GM21717 (cell line): ENCODE measurements at regions not wholly inside any gene's neighbourhood (a gene's known extent, or its start where the extent isn't known, plus 50 kb on each side); places are given as distances from the start of the nearest gene placed in this dataset.

Experiments used
- ATAC-seq: cut with Tn5 transposase; IDR thresholded peaks from one replicate; pipeline ENCODE4 v1.9.1; 2021; ENCODE audit warnings: mild to moderate bottlenecking, moderate library complexity; ENCODE audit not compliant: unreplicated experiment

- ATAC-seq, result no peak
Observed at GRCh38 chr10:78715435-78715834, 353.3 kb upstream of the ZMIZ1 start.

- ATAC-seq, result no peak
Observed at GRCh38 chr10:78716043-78716660, 352.6 kb upstream of the ZMIZ1 start.

- ATAC-seq, result no peak
Observed at GRCh38 chr10:78717200-78717599, 351.6 kb upstream of the ZMIZ1 start.

GRCh38 chr10:78718032-78718572, 350.7 kb upstream of the ZMIZ1 start:
- ATAC-seq, result no peak

GRCh38 chr10:78719276-78719675, 349.5 kb upstream of the ZMIZ1 start:
- ATAC-seq, result no peak

GRCh38 chr10:78720091-78720490, 348.7 kb upstream of the ZMIZ1 start:
- ATAC-seq, result no peak

GRCh38 chr10:78721231-78721630, 347.5 kb upstream of the ZMIZ1 start:
- no peak for ATAC-seq

- no peak for ATAC-seq
Observed at GRCh38 chr10:78724846-78725245, 343.9 kb upstream of the ZMIZ1 start.

- no peak for ATAC-seq
Observed at GRCh38 chr10:78726171-78726570, 342.6 kb upstream of the ZMIZ1 start.

GRCh38 chr10:78727251-78727650, 341.5 kb upstream of the ZMIZ1 start:
- ATAC-seq, result no peak

GRCh38 chr10:78727728-78728127, 341.0 kb upstream of the ZMIZ1 start:
- no peak for ATAC-seq

- ATAC-seq, result no peak
Observed at GRCh38 chr10:78728176-78728575, 340.6 kb upstream of the ZMIZ1 start.

- ATAC-seq, result no peak
Observed at GRCh38 chr10:78729366-78729765, 339.4 kb upstream of the ZMIZ1 start.

- ATAC-seq, result no peak
Observed at GRCh38 chr10:78729800-78730199, 339.0 kb upstream of the ZMIZ1 start.

GRCh38 chr10:78730754-78731153, 338.0 kb upstream of the ZMIZ1 start:
- ATAC-seq, result no peak

- no peak for ATAC-seq
Observed at GRCh38 chr10:78731675-78732074, 337.1 kb upstream of the ZMIZ1 start.

- ATAC-seq, result no peak
Observed at GRCh38 chr10:78732381-78732780, 336.4 kb upstream of the ZMIZ1 start.

GRCh38 chr10:78736926-78737630, 331.7 kb upstream of the ZMIZ1 start:
- no peak for ATAC-seq

GRCh38 chr10:78737883-78738856, 330.6 kb upstream of the ZMIZ1 start:
- ATAC-seq, result no peak

GRCh38 chr10:78738861-78739260, 329.9 kb upstream of the ZMIZ1 start:
- ATAC-seq, result no peak

GRCh38 chr10:78739444-78740053, 329.2 kb upstream of the ZMIZ1 start:
- ATAC-seq, result no peak
